ENCODE measurements at regions not wholly inside any gene's neighbourhood (a gene's known extent, or its start where the extent isn't known, plus 50 kb on each side); places are given as distances from the start of the nearest gene placed in this dataset.

GRCh38 chr9:8136477-8136876, 336.9 kb upstream of the DMAC1 start:
- DNase-seq (ENCODE audit: low read depth, low spot score) (no peak), ATAC-seq (no peak)
- intact Hi-C loops (cut with micrococcal nuclease; ENCODE audit: unreplicated experiment) (no loop called here), in situ Hi-C loops (cut with HindIII; ENCODE audit: low pct_unique_long_range_greater_than_20kb, low sequenced_read_pairs) (no loop called here)
- H3K36me3 ChIP-seq (ENCODE audit: control insufficient read depth, insufficient read depth, low read length) = no peaks in the 10 kb centered on the region
- TF ChIP-seq CTCF (IDR thresholded peaks at IDR 0.05) (no peak), SIN3A (IDR thresholded peaks at IDR 0.05; ENCODE audit: borderline replicate concordance, insufficient read depth, low read depth, low read length) (no peak), REST (IDR thresholded peaks at IDR 0.05; ENCODE audit: insufficient read depth in 1 of 2, low read depth in 2 of 2, low read length in 1 of 2) (no peak), POLR2AphosphoS5 (IDR thresholded peaks at IDR 0.05; ENCODE audit: low read depth, low read length) (no peak), TCF7L2 (IDR thresholded peaks at IDR 0.05; ENCODE audit: low read depth, low read length) (no peak)
- H3K27me3 ChIP-seq (ENCODE audit: control insufficient read depth, insufficient read depth, low read length) = no peaks in the 10 kb centered on the region
- H3K4me3 ChIP-seq (ENCODE audit: low read depth in 2 of 2, low read length in 2 of 2) = no peak overlapping the region
- no peak overlapping the region for H3K27ac ChIP-seq (ENCODE audit: low read length)
- ChIA-PET CTCF (no interaction called here), POLR2A (no interaction called here)
- BruUV-seq (replicated peaks) = no TSS peak
- H3K4me1 ChIP-seq (ENCODE audit: control insufficient read depth, insufficient read depth, low read length) = no peaks in the 10 kb centered on the region
- no peaks in the 10 kb centered on the region for H3K9me3 ChIP-seq (ENCODE audit: control insufficient read depth, insufficient read depth, low read depth, low read length)

DNA sequence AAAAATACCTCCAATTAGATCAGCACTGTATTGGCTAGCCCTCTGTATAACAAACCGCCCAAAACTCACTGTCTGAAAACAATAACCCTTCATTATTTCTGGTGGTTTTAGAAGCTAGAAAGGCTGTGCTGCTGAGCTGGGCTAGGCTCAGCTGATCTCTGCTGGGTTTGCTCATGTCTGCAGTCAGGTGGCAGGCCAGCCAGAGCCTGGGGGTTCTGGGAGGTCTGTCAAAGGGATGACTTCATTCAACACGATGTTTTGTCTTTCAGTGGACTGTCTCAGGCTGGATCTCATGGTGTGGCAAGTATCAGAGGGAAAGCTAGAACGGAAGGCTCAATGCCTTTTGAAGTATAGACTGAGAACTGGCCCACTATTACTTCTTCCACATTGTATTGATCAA, 335.1 kb upstream of the DMAC1 start:
- in situ Hi-C loops (cut with HindIII; ENCODE audit: low pct_unique_long_range_greater_than_20kb, low sequenced_read_pairs) = no loop called here
- ChIA-PET POLR2A (no interaction called here), CTCF (no interaction called here)
- no peaks in the 10 kb centered on the region for H3K9me3 ChIP-seq (ENCODE audit: control insufficient read depth, insufficient read depth, low read depth, low read length)
- H3K36me3 ChIP-seq (ENCODE audit: control insufficient read depth, insufficient read depth, low read length) = no peaks in the 10 kb centered on the region
- intact Hi-C loops (cut with micrococcal nuclease; ENCODE audit: unreplicated experiment) = no loop called here
- H3K27ac ChIP-seq (ENCODE audit: low read length) = no peak overlapping the region
- no peaks in the 10 kb centered on the region for H3K4me1 ChIP-seq (ENCODE audit: control insufficient read depth, insufficient read depth, low read length)
- DNase-seq (ENCODE audit: low read depth, low spot score) (no peak), ATAC-seq (no peak)
- no TSS peak for BruUV-seq (replicated peaks)
- no peaks in the 10 kb centered on the region for H3K27me3 ChIP-seq (ENCODE audit: control insufficient read depth, insufficient read depth, low read length)
- TF ChIP-seq SIN3A (IDR thresholded peaks at IDR 0.05; ENCODE audit: borderline replicate concordance, insufficient read depth, low read depth, low read length) (no peak), CTCF (IDR thresholded peaks at IDR 0.05) (no peak), REST (IDR thresholded peaks at IDR 0.05; ENCODE audit: insufficient read depth in 1 of 2, low read depth in 2 of 2, low read length in 1 of 2) (no peak), TCF7L2 (IDR thresholded peaks at IDR 0.05; ENCODE audit: low read depth, low read length) (no peak), POLR2AphosphoS5 (IDR thresholded peaks at IDR 0.05; ENCODE audit: low read depth, low read length) (no peak)
- H3K4me3 ChIP-seq (ENCODE audit: low read depth in 2 of 2, low read length in 2 of 2) = no peak overlapping the region

Measured in Panc1 (cell line).